ENCODE measurements at regions not wholly inside any gene's neighbourhood (a gene's known extent, or its start where the extent isn't known, plus 50 kb on each side); places are given as distances from the start of the nearest gene placed in this dataset.
"Not testable (repeated sequence)": the region's sequence is repeated elsewhere in the genome, so short reads cannot be mapped to it uniquely, and the experiment has no call there.

- no peak for DNase-seq
These were observed 98.0 kb downstream of the DLL1 start for GRCh38 chr6:170192905-170193304.

- DNase-seq, result not testable (repeated sequence)
These were observed 98.8 kb downstream of the DLL1 start for GRCh38 chr6:170192101-170192500.

GRCh38 chr6:170190046-170190445 is 100.8 kb downstream of the DLL1 start:
- DNase-seq, result no peak

- no peak for DNase-seq
These were observed 101.6 kb downstream of the DLL1 start for GRCh38 chr6:170189236-170189635.

GRCh38 chr6:170188571-170189001 is 102.3 kb downstream of the DLL1 start:
- DNase-seq, result no peak

- no peak for DNase-seq
These were observed 103.0 kb downstream of the DLL1 start for GRCh38 chr6:170187669-170188566.

- no peak for DNase-seq
These were observed 103.8 kb downstream of the DLL1 start for GRCh38 chr6:170186941-170187668.

- no peak for DNase-seq
These were observed 104.6 kb downstream of the DLL1 start for GRCh38 chr6:170186006-170186935.

- no peak for DNase-seq
These were observed 105.5 kb downstream of the DLL1 start for GRCh38 chr6:170185175-170185978.

- no peak for DNase-seq
These were observed 106.6 kb downstream of the DLL1 start for GRCh38 chr6:170184316-170184715.

- no peak for DNase-seq
These were observed 107.4 kb downstream of the DLL1 start for GRCh38 chr6:170183521-170183920.

GRCh38 chr6:170182781-170183120 is 108.1 kb downstream of the DLL1 start:
- no peak for DNase-seq

GRCh38 chr6:170182093-170182780 is 108.6 kb downstream of the DLL1 start:
- no peak for DNase-seq

- no peak for DNase-seq
These were observed 109.6 kb downstream of the DLL1 start for GRCh38 chr6:170181338-170181690.

- no peak for DNase-seq
These were observed 110.1 kb downstream of the DLL1 start for GRCh38 chr6:170180671-170181337.

GRCh38 chr6:170179616-170180324 is 111.1 kb downstream of the DLL1 start:
- DNase-seq, result no peak

GRCh38 chr6:170178561-170179477 is 112.1 kb downstream of the DLL1 start:
- DNase-seq, result no peak

- DNase-seq, result no peak
These were observed 112.9 kb downstream of the DLL1 start for GRCh38 chr6:170177772-170178560.

All from hematopoietic multipotent progenitor cell treated with erythropoietin and hydrocortisone succinate and interleukin-3 and kit ligand, for 8 days (in vitro differentiated cells).